SK-N-SH treated with all-trans-retinoic acid at 6 μM for 48 hours (cell line): ENCODE measurements at regions not wholly inside any gene's neighbourhood (a gene's known extent, or its start where the extent isn't known, plus 50 kb on each side); places are given as distances from the start of the nearest gene placed in this dataset.

Experiments used
- ATAC-seq: fragments of 200-7000 bp; cut with Tn5 transposase; 3 replicates; pipeline ENCODE4 v1.9.1; 2020; ENCODE audit warnings: mild to moderate bottlenecking, moderate library complexity
- ARNTL ChIP-seq: fragments of 450-650 bp; formaldehyde crosslinking; IDR thresholded peaks from 2 replicates; pipeline ENCODE4 v1.5.0; 2020; ENCODE audit warnings: low read depth, mild to moderate bottlenecking, moderate library complexity, borderline replicate concordance
- BACH2 ChIP-seq: fragments of 250-450 bp; sonication (Bioruptor Pico); IDR thresholded peaks from 2 replicates; pipeline ENCODE4 v1.9.0; 2021; ENCODE audit warnings: mild to moderate bottlenecking, borderline replicate concordance
- CREB5 ChIP-seq: fragments of 250-450 bp; sonication (Bioruptor Pico); IDR thresholded peaks from 2 replicates; pipeline ENCODE4 v1.5.1; 2020; ENCODE audit warnings: low read depth, mild to moderate bottlenecking, moderate library complexity
- CSDC2 ChIP-seq: fragments of 250-450 bp; sonication (Bioruptor Pico); IDR thresholded peaks from 2 replicates; pipeline ENCODE4 v1.5.0; 2020; ENCODE audit warnings: mild to moderate bottlenecking, moderate library complexity
- CSRNP3 ChIP-seq: fragments of 250-450 bp; sonication (Bioruptor Pico); IDR thresholded peaks from 2 replicates; pipeline ENCODE4 v1.5.1; 2021; ENCODE audit warnings: mild to moderate bottlenecking, moderate library complexity
- ESRRG ChIP-seq: fragments of 250-450 bp; sonication (Bioruptor Pico); IDR thresholded peaks from 2 replicates; pipeline ENCODE4 v1.6.1; 2021; ENCODE audit warnings: mild to moderate bottlenecking
- GLIS3 ChIP-seq: fragments of 250-450 bp; sonication (Bioruptor Pico); IDR thresholded peaks from 2 replicates; pipeline ENCODE4 v1.5.0; 2020; ENCODE audit warnings: mild to moderate bottlenecking, moderate library complexity
- ISL1 ChIP-seq: fragments of 250-450 bp; sonication (Bioruptor Pico); IDR thresholded peaks from 2 replicates; pipeline ENCODE4 v2.1.2; 2022; ENCODE audit warnings: mild to moderate bottlenecking, moderate library complexity
- OSR1 ChIP-seq: fragments of 250-450 bp; sonication (Bioruptor Pico); IDR thresholded peaks from 2 replicates; pipeline ENCODE4 v1.8.0; 2022; ENCODE audit warnings: moderate library complexity, mild to moderate bottlenecking, inconsistent platforms
- PPARA ChIP-seq: fragments of 250-450 bp; sonication (Bioruptor Pico); IDR thresholded peaks from 2 replicates; pipeline ENCODE4 v1.5.0; 2020; ENCODE audit warnings: mild to moderate bottlenecking, borderline replicate concordance
- RARB ChIP-seq: fragments of 250-450 bp; sonication (Bioruptor Pico); IDR thresholded peaks from 2 replicates; pipeline ENCODE4 v1.8.0; 2021; ENCODE audit warnings: mild to moderate bottlenecking, moderate library complexity
- SNAI2 ChIP-seq: fragments of 250-450 bp; sonication (Bioruptor Pico); IDR thresholded peaks from 2 replicates; pipeline ENCODE4 v1.5.0; 2020; ENCODE audit warnings: mild to moderate bottlenecking, moderate library complexity
- TCF4 ChIP-seq: fragments of 250-450 bp; sonication (Bioruptor Pico); IDR thresholded peaks from 2 replicates; pipeline ENCODE4 v1.8.0; 2021; ENCODE audit warnings: mild to moderate bottlenecking, moderate library complexity, borderline replicate concordance
- TOX ChIP-seq: fragments of 250-450 bp; sonication (Bioruptor Pico); IDR thresholded peaks from 2 replicates; pipeline ENCODE4 v1.8.0; 2021; ENCODE audit warnings: mild to moderate bottlenecking, moderate library complexity, borderline replicate concordance
- ZC3H10 ChIP-seq: fragments of 250-450 bp; sonication (Bioruptor Pico); IDR thresholded peaks from 2 replicates; pipeline ENCODE4 v1.5.1; 2021; ENCODE audit warnings: mild to moderate bottlenecking, moderate library complexity
- ZFP3 ChIP-seq: fragments of 250-450 bp; sonication (Bioruptor Pico); IDR thresholded peaks from 2 replicates; pipeline ENCODE4 v1.5.0; 2020; ENCODE audit warnings: mild to moderate bottlenecking, moderate library complexity
- ZFP30 ChIP-seq: fragments of 450-650 bp; formaldehyde crosslinking; IDR thresholded peaks from 2 replicates; pipeline ENCODE4 v1.5.0; 2022; ENCODE audit warnings: mild to moderate bottlenecking, moderate library complexity
- ZNF565 ChIP-seq: fragments of 450-650 bp; formaldehyde crosslinking; conservative IDR thresholded peaks from 2 replicates; pipeline ENCODE4 v1.5.0; 2020; ENCODE audit warnings: low read depth, mild to moderate bottlenecking, moderate library complexity
- ZNF70 ChIP-seq: fragments of 450-650 bp; formaldehyde crosslinking; IDR thresholded peaks from 2 replicates; pipeline ENCODE4 v1.5.0; 2020; ENCODE audit warnings: mild to moderate bottlenecking, moderate library complexity
- ZNF8 ChIP-seq: fragments of 450-650 bp; formaldehyde crosslinking; IDR thresholded peaks from 2 replicates; pipeline ENCODE4 v1.5.0; 2020; ENCODE audit warnings: mild to moderate bottlenecking, moderate library complexity
- TF ChIP-seq, protein P1 (sequence below): fragments of 250-450 bp; sonication (Bioruptor Pico); IDR thresholded peaks from 2 replicates; pipeline ENCODE4 v1.8.0; 2021; ENCODE audit warnings: low read depth, mild to moderate bottlenecking, moderate library complexity, borderline replicate concordance
- TF ChIP-seq, protein P2 (sequence below): fragments of 250-450 bp; sonication (Bioruptor Pico); IDR thresholded peaks from 2 replicates; pipeline ENCODE4 v1.5.0; 2020; ENCODE audit warnings: mild to moderate bottlenecking, moderate library complexity
- TF ChIP-seq, protein P3 (sequence below): fragments of 250-450 bp; sonication (Bioruptor Pico); IDR thresholded peaks from 2 replicates; pipeline ENCODE4 v1.8.0; 2020; ENCODE audit warnings: mild to moderate bottlenecking, moderate library complexity, borderline replicate concordance

GRCh38 chr1:43039228-43040055 is 80.8 kb upstream of the SLC2A1 start:
- TF ChIP-seq GLIS3 (CRISPR knock-in tag) (no peak), CSDC2 (CRISPR knock-in tag) (no peak), PPARA (no peak), OSR1 (CRISPR knock-in tag) (no peak), CREB5 (CRISPR knock-in tag) (no peak), RARB (CRISPR knock-in tag) (no peak), TCF4 (CRISPR knock-in tag) (no peak), ARNTL (no peak), ZNF8 (CRISPR knock-in tag) (no peak), ZFP3 (CRISPR knock-in tag) (no peak), CSRNP3 (CRISPR knock-in tag) (no peak), ZFP30 (CRISPR knock-in tag) (no peak), ESRRG (CRISPR knock-in tag) (no peak), ISL1 (CRISPR knock-in tag) (no peak), ZNF565 (CRISPR knock-in tag) (no peak)
- TF ChIP-seq, protein P1, sequence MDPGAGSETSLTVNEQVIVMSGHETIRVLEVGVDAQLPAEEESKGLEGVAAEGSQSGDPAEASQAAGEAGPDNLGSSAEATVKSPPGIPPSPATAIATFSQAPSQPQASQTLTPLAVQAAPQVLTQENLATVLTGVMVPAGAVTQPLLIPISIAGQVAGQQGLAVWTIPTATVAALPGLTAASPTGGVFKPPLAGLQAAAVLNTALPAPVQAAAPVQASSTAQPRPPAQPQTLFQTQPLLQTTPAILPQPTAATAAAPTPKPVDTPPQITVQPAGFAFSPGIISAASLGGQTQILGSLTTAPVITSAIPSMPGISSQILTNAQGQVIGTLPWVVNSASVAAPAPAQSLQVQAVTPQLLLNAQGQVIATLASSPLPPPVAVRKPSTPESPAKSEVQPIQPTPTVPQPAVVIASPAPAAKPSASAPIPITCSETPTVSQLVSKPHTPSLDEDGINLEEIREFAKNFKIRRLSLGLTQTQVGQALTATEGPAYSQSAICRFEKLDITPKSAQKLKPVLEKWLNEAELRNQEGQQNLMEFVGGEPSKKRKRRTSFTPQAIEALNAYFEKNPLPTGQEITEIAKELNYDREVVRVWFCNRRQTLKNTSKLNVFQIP: no peak
- ATAC-seq: no peak

DNA sequence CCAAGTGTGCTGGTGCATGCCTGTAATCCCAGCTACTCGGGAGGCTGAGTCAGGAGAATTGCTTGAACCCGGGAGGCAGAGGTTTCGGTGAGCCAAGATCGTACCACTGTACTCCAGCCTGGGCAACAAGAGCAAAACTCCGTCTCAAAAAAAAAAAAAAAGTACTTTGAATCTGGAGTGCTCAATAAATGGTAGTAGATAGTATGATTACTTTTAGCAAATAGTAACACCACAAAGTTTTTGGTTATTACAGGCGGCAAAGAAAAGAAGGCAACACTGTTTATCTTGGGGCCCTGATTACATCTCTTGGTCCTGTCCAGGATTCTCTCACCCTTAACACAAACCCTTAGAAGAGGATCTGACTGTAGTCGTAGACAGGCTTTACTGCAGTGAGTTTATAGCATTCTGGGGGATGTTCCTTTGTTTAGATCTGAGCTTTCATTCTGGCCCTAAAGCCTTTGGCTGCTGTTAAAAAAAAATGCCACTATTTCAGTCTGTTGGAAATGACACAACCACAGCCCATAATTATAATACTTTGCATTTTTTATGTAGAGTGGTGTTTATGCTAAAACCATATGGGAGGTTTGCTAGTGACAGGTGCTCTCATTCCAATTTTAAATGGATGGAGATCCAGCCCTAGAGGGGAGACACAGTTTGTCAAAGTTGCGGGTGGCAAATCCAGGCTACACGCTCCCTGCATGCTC is 79.7 kb upstream of the SLC2A1 start:
- TF ChIP-seq, protein P2, sequence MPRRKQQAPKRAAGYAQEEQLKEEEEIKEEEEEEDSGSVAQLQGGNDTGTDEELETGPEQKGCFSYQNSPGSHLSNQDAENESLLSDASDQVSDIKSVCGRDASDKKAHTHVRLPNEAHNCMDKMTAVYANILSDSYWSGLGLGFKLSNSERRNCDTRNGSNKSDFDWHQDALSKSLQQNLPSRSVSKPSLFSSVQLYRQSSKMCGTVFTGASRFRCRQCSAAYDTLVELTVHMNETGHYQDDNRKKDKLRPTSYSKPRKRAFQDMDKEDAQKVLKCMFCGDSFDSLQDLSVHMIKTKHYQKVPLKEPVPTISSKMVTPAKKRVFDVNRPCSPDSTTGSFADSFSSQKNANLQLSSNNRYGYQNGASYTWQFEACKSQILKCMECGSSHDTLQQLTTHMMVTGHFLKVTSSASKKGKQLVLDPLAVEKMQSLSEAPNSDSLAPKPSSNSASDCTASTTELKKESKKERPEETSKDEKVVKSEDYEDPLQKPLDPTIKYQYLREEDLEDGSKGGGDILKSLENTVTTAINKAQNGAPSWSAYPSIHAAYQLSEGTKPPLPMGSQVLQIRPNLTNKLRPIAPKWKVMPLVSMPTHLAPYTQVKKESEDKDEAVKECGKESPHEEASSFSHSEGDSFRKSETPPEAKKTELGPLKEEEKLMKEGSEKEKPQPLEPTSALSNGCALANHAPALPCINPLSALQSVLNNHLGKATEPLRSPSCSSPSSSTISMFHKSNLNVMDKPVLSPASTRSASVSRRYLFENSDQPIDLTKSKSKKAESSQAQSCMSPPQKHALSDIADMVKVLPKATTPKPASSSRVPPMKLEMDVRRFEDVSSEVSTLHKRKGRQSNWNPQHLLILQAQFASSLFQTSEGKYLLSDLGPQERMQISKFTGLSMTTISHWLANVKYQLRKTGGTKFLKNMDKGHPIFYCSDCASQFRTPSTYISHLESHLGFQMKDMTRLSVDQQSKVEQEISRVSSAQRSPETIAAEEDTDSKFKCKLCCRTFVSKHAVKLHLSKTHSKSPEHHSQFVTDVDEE (CRISPR knock-in tag): no peak
- TF ChIP-seq OSR1 (CRISPR knock-in tag) (no peak), TOX (no peak), ZNF70 (CRISPR knock-in tag) (no peak), ISL1 (CRISPR knock-in tag) (no peak), CSRNP3 (CRISPR knock-in tag) (no peak), CSDC2 (CRISPR knock-in tag) (no peak), BACH2 (no peak), ZC3H10 (CRISPR knock-in tag) (no peak), ZNF8 (CRISPR knock-in tag) (no peak), RARB (CRISPR knock-in tag) (no peak), ZFP30 (CRISPR knock-in tag) (no peak), CREB5 (CRISPR knock-in tag) (no peak), ZNF565 (CRISPR knock-in tag) (no peak), PPARA (no peak), SNAI2 (CRISPR knock-in tag) (no peak)
- TF ChIP-seq, protein P3, sequence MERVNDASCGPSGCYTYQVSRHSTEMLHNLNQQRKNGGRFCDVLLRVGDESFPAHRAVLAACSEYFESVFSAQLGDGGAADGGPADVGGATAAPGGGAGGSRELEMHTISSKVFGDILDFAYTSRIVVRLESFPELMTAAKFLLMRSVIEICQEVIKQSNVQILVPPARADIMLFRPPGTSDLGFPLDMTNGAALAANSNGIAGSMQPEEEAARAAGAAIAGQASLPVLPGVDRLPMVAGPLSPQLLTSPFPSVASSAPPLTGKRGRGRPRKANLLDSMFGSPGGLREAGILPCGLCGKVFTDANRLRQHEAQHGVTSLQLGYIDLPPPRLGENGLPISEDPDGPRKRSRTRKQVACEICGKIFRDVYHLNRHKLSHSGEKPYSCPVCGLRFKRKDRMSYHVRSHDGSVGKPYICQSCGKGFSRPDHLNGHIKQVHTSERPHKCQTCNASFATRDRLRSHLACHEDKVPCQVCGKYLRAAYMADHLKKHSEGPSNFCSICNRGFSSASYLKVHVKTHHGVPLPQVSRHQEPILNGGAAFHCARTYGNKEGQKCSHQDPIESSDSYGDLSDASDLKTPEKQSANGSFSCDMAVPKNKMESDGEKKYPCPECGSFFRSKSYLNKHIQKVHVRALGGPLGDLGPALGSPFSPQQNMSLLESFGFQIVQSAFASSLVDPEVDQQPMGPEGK: no peak
- TF ChIP-seq, protein P1: no peak
- TF ChIP-seq, all 23 proteins: peak for 0
- no peak for ATAC-seq
